ENCODE measurements at regions not wholly inside any gene's neighbourhood (a gene's known extent, or its start where the extent isn't known, plus 50 kb on each side); places are given as distances from the start of the nearest gene placed in this dataset.

GRCh38 chr2:13019781-13020180 lies 303.0 kb downstream of the TRIB2 start:
- no peak for DNase-seq

- no peak for DNase-seq
Measured at GRCh38 chr2:13020469-13020868, 303.7 kb downstream of the TRIB2 start.

GRCh38 chr2:13021470-13021957 lies 304.8 kb downstream of the TRIB2 start:
- no peak for DNase-seq

GRCh38 chr2:13030606-13031005 lies 313.9 kb downstream of the TRIB2 start:
- DNase-seq, result no peak

GRCh38 chr2:13034861-13035260 lies 318.1 kb downstream of the TRIB2 start:
- no peak for DNase-seq

GRCh38 chr2:13035866-13036265 lies 319.1 kb downstream of the TRIB2 start:
- DNase-seq, result no peak

GRCh38 chr2:13040043-13040442 lies 323.3 kb downstream of the TRIB2 start:
- no peak for DNase-seq

- DNase-seq, result no peak
Measured at GRCh38 chr2:13046557-13047165, 329.9 kb downstream of the TRIB2 start.

GRCh38 chr2:13050764-13051163 lies 334.0 kb downstream of the TRIB2 start:
- DNase-seq, result no peak

GRCh38 chr2:13052547-13052946 lies 335.8 kb downstream of the TRIB2 start:
- DNase-seq, result no peak

- no peak for DNase-seq
Measured at GRCh38 chr2:13056259-13056843, 339.6 kb downstream of the TRIB2 start.

GRCh38 chr2:13057671-13058070 lies 340.9 kb downstream of the TRIB2 start:
- no peak for DNase-seq

GRCh38 chr2:13066676-13067075 lies 349.9 kb downstream of the TRIB2 start:
- DNase-seq, result no peak

GRCh38 chr2:13067508-13067907 lies 350.8 kb downstream of the TRIB2 start:
- no peak for DNase-seq

GRCh38 chr2:13089971-13090370 lies 373.2 kb downstream of the TRIB2 start:
- DNase-seq, result no peak

- no peak for DNase-seq
Measured at GRCh38 chr2:13091455-13091854, 374.7 kb downstream of the TRIB2 start.

- DNase-seq, result no peak
Measured at GRCh38 chr2:13091861-13092378, 375.2 kb downstream of the TRIB2 start.

GRCh38 chr2:13093416-13093991 lies 376.8 kb downstream of the TRIB2 start:
- no peak for DNase-seq

- DNase-seq, result no peak
Measured at GRCh38 chr2:13102397-13103063, 385.8 kb downstream of the TRIB2 start.

- no peak for DNase-seq
Measured at GRCh38 chr2:13103151-13103550, 386.4 kb downstream of the TRIB2 start.

- no peak for DNase-seq
Measured at GRCh38 chr2:13103778-13104493, 387.2 kb downstream of the TRIB2 start.

GRCh38 chr2:13104723-13105122 lies 388.0 kb downstream of the TRIB2 start:
- DNase-seq, result no peak

- DNase-seq, result no peak
Measured at GRCh38 chr2:13106302-13106701, 389.6 kb downstream of the TRIB2 start.

Data from NCI-H2081 treated with DMSO at 0.1 percent for 48 hours (cell line).